Fibroblast of gingiva (primary cell): ENCODE measurements at regions not wholly inside any gene's neighbourhood (a gene's known extent, or its start where the extent isn't known, plus 50 kb on each side); places are given as distances from the start of the nearest gene placed in this dataset.
"Not testable (repeated sequence)": the region's sequence is repeated elsewhere in the genome, so short reads cannot be mapped to it uniquely, and the experiment has no call there.

Experiments
- DNase-seq: peaks from one replicate; pipeline ENCODE4 v3.0.0-alpha.2; 2011; ENCODE audit warnings: low read depth

DNA sequence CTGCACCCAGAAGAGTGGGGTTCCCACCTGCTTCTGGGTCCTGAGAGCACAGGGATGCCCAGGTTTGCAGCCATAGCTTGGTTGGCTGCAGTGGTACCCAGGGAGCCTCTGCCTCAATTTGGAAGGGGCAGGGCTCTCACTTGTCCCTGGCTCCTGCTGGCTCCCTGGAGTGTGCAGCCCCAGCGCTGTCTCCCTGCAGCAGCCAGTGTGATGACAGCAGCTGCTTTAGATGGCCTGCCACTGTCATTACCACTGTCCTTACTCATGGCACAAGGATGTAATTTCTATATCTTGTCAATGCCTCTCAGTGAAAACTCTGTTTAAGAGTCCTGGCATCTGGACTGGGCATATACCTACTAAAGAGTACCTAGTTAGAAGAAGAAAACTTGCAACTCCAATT is 250.9 kb downstream of the KIF20B start:
- DNase-seq, result no peak

DNA sequence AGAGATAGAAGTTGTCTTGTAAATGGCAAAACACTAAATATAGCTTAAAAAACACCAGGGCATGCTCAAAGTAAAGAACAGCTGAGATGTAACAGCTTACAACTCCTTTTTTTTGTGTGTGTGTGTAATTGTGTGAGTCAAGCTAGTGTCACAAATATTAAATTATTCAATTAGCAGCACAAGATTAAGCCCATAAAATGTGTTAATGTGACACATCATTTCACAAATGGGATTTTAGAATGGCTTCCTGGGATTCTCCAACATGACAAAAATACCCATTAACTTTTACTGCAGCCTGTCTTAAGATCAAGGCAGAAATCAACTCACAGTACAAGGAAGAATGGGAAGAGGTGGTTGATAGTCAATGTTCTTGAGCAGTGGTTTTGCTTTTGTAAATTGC is 251.4 kb downstream of the KIF20B start:
- DNase-seq, result no peak

DNA sequence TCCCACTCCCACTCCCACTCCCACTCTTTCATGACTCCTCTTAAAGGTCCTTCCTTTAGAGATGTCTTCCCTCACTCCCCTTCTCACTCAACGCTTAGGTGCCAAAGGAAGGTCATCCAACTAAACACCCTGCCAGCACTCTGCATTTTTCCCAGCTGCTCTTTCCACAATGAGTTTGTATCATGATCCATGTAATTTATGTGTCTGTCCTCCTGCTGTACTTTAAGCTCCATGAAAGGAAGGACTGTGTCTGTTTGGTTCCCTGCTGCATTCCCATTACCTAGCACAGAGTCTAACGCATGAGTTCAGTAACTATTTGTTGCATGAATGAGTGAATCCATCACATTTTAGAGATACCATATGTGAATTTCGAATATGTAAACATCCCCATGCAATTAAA is 252.7 kb downstream of the KIF20B start:
- no peak for DNase-seq

DNA sequence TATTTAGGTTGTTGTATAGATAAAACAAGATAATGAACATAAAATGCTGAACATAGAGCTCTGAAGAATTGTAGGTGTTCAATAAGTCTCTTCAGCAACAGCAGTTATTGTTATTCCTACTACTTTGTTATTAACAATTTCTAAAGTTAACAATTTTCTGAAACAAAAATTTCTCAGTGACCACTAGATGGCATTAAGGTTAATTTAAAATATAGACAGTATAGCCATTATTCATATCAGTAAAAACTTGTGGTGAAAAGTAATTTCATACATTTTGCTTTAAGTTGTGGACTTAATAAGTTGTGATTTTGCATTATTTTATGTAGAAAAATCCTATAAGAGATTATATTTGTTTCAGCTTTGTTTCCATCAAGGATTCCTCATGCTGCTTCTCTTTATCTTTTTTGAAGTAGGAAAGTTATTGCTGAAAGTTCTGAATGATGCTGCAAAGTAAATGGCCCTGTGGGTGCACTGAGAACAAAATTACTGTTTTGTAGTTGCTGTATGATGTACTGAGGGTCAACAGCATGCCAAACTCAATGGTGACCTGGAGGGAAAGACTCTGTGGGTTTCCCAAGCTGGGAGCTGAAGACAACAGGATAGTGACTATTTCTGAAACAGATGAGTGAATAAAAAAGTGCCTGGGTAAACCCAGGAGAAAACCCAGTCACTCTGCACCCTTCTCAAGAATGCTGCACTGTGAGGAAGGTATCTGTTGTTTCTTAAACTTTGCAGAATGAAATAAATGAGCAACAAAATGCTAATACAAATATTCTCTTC is 253.6 kb downstream of the KIF20B start:
- DNase-seq, result no peak

DNA sequence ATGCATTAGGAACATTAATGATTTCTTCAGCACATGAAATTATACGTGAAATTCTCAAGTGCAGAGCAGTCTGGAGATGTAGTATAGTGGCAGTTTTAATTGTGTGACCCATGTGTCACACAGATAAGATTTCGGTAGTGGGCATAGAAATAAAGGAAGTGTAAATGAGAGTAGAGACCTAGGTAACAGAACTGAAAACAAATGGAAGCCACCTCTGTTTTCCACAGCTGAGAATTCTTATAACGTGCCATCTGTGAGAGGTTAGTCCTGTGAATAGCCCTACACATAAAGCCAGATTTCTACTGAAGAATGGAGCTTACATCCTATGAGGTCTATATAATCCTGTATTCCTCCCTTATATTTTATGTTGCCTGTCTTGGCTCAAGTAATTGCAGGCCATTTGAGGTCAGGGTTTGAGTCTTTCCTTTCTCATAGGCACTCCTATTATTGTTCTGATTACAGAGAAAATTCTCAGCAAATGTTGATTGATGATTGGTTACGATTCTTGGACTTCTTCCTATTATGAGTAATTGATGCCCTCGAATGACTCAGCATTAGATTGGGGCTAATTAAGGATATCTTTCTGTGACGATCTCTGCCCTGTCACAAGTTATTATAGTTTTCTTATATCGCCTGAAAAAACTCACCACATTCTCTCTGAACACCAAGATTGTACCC is 258.2 kb downstream of the KIF20B start:
- no peak for DNase-seq

DNA sequence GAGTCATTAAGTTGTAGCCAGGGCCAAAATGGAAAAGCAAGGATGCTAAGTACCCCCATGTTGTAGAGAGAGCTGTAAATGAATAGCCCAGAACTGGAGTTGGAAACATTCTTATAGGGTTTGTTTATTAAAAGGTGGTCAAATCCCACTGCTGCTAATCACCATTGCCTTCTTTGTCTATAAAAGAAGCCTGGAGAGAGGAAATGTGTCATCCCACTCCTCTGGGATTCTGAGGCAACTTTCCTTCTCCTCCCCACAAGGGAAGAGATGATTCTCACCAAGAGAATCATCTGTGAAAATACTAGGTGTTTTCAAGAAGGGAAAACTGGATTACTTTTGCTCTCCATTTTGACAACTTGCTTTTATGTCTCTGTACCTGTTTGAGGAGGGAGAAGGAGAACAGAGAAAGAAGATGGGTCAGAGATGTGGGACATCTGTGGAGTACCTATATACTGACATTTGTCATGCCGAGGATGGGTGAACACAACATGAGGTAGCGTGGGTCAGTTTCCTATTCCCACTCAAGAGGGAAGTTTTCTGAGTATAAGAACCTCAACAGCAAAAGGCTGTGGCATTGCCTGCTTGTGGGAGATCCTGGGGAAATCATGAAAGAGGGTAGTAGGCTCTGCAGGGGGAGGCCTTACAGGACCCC is 262.2 kb downstream of the KIF20B start:
- DNase-seq, result no peak

DNA sequence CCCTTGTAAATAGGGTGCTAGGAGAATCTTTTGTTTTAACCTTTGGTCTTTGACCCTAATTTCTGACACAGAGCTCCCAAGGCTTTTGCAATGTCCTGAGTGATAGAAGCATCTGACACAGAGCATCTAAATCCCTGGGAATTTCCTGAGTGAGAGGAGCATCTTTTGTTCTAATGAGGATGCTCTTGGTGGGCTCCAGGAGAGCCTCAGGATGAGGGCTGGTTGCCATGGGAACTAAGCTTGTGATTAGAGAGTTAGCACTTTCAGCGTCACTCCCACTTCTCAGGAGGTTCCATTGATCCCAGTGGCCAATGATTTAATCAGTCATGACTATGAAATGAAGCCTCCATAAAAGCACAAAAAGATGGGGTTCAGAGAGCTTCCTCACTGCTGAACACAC is 264.8 kb downstream of the KIF20B start:
- no peak for DNase-seq

DNA sequence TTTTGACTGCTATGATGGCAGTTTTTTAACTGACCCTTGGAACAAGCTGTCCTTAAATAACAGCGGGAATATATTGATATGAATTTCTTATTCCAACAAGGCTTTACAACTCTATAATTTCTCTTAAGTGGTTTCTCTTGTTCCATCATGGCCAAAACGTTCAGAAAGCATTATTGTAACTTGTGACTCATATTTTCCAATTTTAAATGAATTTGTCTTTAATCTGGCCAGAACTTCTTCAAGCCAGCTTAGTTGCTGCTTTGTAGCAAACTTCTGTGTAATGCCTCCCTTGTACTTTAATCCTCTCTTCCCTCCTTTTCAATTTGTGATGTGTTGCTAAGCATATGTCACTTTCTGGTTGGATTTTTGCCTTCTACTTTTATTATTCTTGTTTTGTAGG is 271.9 kb downstream of the KIF20B start:
- no peak for DNase-seq

DNA sequence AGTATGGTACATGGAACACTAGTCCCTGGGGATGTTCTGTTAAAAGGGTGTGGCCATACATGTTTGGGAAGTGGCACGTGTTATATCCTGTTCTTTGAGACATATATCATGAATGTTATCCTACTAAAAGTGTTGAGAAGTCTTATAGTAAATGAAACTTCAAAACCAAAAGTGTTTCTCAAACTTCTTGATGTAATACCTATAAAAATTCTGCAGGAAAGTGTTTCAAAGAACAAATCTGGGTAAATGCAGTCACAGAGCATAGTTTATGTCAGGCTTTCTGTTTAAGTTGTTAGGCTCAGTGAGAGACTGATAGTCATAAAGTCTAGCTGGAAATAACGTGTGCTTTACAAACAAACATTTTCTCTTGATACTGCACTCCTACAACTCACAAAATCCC is 273.7 kb downstream of the KIF20B start:
- DNase-seq, result no peak

DNA sequence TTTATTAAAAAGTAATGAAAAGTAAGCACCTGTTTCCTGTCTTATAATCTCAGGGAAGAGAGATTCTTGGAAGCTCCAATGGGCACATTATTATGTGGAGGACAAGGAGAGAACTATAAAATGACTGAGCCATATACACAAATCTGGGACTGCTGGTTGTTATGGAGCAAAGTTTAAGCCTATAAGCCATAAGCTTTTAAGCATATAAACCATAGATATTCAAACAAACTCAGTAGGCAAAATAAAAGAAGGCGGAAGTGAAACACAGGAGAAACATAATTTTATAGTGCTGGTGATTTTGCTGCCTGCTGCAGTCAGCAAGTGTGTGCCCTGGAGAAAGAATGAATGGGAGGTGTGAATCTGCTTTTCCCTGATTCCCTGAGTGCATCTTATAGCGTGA is 274.4 kb downstream of the KIF20B start:
- no peak for DNase-seq

DNA sequence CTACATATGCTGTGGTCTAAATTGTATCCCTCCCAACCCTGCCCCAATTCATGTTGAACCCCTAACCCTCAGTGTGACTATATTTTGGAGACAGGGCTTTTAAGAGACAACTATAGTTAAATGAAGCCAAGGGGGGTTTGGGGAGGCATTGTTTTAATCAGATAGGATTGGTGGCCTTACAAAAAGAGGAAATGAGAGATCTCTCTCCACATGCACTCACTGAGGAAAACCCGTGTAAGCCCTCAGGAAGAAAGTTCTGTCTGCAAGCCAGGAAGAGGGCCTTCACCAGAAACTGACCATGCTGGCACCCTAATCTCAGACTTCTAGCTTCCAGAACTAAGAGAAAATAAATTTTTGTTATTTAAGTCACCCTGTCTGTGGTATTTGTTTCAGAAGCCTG is 276.7 kb downstream of the KIF20B start:
- no peak for DNase-seq

DNA sequence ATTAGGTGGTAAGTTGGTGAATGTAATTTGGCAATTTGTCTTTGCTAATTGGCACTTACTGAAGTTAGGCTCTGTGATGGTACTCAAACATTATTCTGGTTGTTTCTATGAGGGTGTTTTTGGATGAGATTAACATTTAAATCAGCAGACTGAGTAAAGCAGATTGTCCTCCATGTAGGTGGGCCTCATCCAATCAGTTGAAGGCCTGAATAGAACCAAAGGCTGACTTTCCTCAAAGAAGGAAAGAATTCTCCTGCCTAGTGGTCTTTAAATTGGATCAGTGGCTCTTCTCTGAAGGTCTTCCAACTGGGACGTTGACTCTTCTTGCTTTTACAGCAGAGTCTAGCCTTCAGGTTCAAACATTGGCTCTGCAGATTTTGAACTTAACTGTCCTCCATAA is 278.3 kb downstream of the KIF20B start:
- no peak for DNase-seq

DNA sequence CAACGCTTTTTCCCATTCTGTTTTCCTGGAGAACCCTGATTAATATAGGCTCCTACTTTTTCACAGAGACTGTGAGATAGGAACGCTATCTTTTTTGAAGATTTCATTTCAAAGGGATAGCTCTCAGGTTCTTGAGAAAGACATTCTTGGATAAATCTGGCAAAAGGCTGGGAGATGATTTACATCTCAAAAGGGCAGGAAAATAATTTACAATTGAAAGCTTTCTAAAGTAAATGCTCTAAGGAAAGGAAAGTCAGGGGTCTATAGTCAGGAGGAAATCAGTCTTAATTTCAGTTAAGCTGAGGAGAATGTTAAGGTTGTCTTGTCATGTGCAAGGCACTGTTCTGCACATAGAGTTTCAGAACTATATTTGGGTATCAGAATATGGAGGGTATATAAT is 278.8 kb downstream of the KIF20B start:
- DNase-seq, result no peak

DNA sequence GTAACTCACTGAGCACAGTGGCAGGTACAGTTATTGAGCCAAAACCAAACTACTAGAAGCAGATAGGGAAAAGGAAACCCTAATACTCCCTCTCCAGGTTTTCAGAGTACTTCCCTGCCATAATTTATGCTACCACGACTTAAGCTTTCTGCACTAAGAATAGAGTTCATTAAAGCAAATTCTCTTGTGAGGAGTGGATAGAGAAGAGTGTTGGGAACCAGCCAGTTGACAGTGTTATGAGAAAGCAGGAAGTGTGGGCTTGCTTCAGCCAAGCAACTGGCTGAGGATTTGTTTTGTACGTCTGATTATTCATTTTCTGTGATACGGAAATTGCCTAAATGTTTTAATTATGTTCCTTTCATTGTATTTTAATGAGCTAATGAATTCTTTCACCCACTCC is 280.5 kb downstream of the KIF20B start:
- no peak for DNase-seq

DNA sequence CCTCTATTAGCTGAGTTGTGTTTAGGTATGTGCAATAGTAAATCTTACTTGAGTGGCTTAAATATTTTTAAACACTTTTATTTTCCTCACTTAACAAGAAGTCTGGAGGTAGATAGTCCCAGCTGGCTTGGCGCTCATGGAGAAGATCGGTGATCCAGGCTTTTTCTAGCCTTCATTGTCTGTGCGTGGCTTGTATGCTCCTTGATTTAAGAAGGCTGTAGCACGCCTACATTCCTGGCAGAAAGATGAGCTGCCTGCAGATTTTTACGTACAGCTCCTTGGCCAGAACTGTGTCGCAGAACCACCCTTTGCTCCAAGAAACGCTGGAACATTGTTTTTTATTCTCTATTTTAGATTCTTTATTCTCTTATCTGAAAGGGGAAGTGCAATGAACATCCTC is 284.1 kb downstream of the KIF20B start:
- DNase-seq, result no peak

DNA sequence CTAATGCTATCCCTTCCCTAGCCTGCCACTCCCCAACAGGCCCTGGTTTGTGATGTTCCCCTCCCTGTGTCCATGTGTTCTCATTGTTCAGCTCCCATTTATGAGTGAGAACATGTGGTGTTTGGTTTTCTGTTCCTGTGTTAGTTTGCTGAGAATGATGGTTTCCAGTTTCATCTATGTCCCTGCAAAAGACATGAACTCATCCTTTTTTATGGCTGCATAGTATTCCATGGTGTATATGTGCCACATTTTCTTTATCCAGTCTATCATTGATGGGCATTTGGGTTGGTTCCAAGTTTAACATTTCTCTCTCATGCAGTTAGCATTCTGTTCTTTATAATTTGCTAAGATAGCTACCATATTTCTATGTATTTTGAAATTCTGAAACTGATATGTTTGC is 287.0 kb downstream of the KIF20B start:
- DNase-seq, result not testable (repeated sequence)

DNA sequence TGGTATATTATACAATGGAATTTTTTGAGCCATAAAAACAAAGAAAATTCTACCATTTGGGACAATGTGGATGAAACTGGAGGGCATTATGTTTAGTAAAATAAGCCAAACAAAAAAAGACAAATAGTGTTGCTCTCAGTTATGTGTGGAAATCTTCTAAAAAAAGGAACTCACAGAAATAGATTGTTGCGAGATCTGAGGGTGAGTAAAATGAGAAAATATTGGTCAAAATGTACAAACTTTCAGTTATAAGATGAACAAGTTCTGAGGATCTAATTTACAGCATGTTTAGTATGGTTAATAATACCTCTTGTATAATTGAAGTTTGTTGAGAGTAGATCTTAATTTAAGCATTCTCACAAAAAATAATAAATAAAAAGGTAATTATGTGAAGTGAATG is 291.2 kb downstream of the KIF20B start:
- no peak for DNase-seq

DNA sequence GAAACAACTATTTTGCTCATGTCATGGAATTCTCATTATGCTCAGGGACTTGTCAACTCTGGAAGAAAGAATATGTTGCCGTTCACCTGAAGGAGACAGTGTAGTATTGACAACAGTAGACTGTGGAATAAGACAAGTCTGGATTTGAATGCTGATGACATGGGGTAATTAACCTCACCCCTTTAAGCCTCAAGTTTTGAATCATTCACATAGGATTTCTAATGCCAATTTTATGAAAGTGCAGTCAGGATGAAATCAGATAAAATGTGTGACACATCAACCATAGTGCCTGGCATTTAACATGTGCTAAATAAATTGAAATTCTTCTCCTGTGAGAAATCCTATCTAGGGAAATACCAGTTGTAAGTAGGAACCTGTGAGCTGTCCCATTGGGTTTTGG is 305.8 kb downstream of the KIF20B start:
- no peak for DNase-seq

DNA sequence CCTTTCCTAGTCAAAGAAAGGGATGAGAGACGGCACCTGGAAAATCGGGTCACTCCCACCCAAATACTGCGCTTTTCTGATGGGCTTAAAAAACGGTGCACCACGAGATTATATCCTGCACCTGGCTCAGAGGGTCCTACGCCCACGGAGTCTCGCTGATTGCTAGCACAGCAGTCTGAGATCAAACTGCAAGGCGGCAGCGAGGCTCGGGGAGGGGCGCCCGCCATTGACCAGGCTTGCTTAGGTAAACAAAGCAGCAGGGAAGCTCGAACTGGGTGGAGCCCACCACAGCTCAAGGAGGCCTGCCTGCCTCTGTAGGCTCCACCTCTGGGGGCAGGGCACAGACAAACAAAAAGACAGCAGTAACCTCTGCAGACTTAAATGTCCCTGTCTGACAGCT is 309.9 kb downstream of the KIF20B start:
- not testable (repeated sequence) for DNase-seq

DNA sequence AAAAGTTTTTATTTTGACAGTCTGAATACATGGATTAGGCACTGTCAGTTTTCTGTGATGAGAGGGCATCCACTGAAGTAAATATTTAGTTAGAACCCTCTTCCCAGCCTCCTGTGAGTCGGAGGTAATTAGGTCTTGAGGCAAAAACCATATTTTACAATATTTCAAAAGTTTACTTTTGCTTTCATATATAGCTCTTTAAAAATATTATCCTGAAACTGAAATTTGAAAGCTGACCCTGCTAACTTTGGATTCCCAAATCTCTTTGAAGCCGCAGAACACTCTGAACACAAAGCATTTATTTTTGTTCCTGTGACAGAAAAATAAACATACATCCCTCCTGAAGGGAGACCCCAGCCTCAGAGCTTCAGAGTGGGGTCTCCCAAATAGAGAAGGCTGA is 317.4 kb downstream of the KIF20B start:
- DNase-seq, result no peak

DNA sequence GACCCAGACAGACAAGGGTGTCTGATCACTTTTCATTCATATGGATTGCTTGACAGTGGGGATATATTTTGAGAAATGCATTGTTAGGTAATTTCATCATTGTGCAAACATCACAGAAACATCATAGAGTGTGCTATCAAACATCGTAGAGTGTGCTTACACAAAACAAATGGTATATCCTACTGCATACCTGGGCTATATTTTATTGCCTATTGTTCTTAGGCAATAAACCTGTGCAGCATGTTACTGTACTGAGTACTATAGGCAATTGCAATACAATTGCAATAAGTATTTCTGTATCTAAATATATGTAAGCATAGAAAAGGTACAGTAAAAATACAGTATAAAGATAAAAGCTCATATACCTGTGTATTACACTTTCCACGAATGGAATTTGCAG is 319.1 kb downstream of the KIF20B start:
- no peak for DNase-seq

DNA sequence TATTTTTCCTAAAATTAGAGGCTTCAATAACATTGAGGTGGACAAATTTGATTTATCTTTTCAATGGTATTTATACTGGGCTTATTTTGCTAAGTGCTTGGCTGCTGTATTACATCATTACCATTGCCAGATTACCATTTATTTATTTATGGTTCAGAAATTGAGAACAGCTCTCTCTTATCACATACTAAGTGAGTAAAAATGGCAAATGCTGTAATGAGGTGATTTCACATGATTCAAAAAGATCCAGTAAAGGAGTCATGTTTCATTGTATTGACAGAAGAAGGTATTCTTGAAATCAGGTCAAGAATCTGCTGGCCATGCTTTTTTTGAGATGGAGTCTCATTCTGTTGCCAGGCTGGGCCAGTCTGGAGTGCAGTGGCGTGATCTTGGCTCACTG is 322.6 kb downstream of the KIF20B start:
- no peak for DNase-seq

DNA sequence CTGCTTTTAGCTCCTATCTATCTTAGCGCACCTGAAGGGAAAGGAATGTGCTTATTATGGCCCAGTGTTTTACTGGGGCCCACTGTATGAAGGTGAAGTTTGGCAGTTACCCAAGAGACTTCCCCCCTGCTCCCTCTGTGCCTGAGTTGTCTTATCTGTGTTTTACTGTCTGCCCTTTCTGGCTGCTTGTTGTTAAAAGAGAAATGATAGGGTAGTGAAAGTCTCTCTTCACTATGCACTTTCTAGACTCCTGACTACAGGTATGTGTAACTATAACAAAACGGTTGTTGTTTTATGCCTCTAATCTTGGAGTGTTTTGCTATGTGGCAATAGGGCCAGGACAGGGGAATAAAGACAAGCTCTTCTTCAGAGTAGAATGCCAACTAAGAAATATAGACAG is 326.9 kb downstream of the KIF20B start:
- no peak for DNase-seq

DNA sequence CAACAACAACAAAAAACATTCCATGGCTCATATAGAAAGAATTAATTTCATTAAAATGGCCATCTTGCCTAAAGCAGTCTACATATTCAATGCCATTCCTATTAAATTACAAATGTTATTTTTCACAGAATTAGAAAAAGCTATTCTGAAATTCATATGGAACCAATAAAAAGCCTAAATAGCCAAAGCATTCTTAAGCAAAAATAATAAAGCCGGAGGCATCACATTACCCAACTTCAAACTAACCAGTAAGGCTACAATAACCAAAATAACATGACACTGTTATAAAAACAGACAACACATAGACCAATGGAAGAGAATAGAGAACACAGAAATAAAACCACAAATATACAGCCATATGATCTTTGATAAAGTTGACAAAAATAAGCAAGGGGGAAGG is 330.4 kb downstream of the KIF20B start:
- no peak for DNase-seq
